HFFc6 (cell line): ENCODE measurements at regions not wholly inside any gene's neighbourhood (a gene's known extent, or its start where the extent isn't known, plus 50 kb on each side); places are given as distances from the start of the nearest gene placed in this dataset.
"Not testable (repeated sequence)": the region's sequence is repeated elsewhere in the genome, so short reads cannot be mapped to it uniquely, and the experiment has no call there.

Experiments
- DNase-seq: peaks from one replicate; pipeline ENCODE4 v3.0.0-alpha.2; 2018
- H3K27ac Mint-ChIP-seq: 2 replicates; pipeline ENCODE4 v1.8.0; 2020; ENCODE audit warnings: mild to moderate bottlenecking, mixed read lengths
- H3K27me3 Mint-ChIP-seq: 2 replicates; pipeline ENCODE4 v1.8.0; 2021; ENCODE audit warnings: mild to moderate bottlenecking, moderate library complexity, mixed read lengths; ENCODE audit not compliant: insufficient read depth
- H3K36me3 Mint-ChIP-seq: 2 replicates; pipeline ENCODE4 v1.8.0; 2021; ENCODE audit warnings: low read depth, mixed read lengths
- H3K4me1 Mint-ChIP-seq: 2 replicates; pipeline ENCODE4 v1.8.0; 2020; ENCODE audit warnings: low read depth, mixed read lengths
- H3K4me3 Mint-ChIP-seq: 2 replicates; pipeline ENCODE4 v1.8.0; 2020; ENCODE audit warnings: mild to moderate bottlenecking, moderate library complexity, mixed read lengths
- H3K9me3 Mint-ChIP-seq: 2 replicates; pipeline ENCODE4 v1.8.0; 2020; ENCODE audit warnings: mild to moderate bottlenecking, mixed read lengths
- CTCF ChIP-seq: fragments of 200-600 bp; sonication (generic); IDR thresholded peaks from 2 replicates; pipeline ENCODE4 v1.5.0; 2021; ENCODE audit warnings: antibody characterized with exemption, mild to moderate bottlenecking

- no peak overlapping the region for H3K4me3 Mint-ChIP-seq
- no peak overlapping the region for H3K27ac Mint-ChIP-seq
- H3K27me3 Mint-ChIP-seq, result peaks cover 4% of the 10 kb centered on the region
- no peaks in the 10 kb centered on the region; the same call in 1 of the 2 replicates for H3K36me3 Mint-ChIP-seq
- peaks cover 30% of the 10 kb centered on the region for H3K4me1 Mint-ChIP-seq
- DNase-seq, result no peak
- TF ChIP-seq CTCF, result no peak
- H3K9me3 Mint-ChIP-seq, result no peaks in the 10 kb centered on the region
Observed at GRCh38 chr10:77726732-77727131, 89.1 kb upstream of the KCNMA1 start.

- no peak for TF ChIP-seq CTCF
Observed at GRCh38 chr10:77726301-77726700, 88.7 kb upstream of the KCNMA1 start.

GRCh38 chr10:77724820-77725219, 87.2 kb upstream of the KCNMA1 start:
- H3K4me1 Mint-ChIP-seq, result peaks cover 30% of the 10 kb centered on the region
- no peaks in the 10 kb centered on the region for H3K9me3 Mint-ChIP-seq
- no peak for DNase-seq
- no peak overlapping the region for H3K27ac Mint-ChIP-seq
- H3K4me3 Mint-ChIP-seq, result no peak overlapping the region
- H3K27me3 Mint-ChIP-seq, result no peaks in the 10 kb centered on the region
- TF ChIP-seq CTCF, result no peak
- no peaks in the 10 kb centered on the region for H3K36me3 Mint-ChIP-seq

More at GRCh38 chr10:77726301-77726700, 88.7 kb upstream of the KCNMA1 start:
- Mint-ChIP-seq H3K4me3 (no peak overlapping the region), H3K36me3 (no peaks in the 10 kb centered on the region; the same call in 1 of the 2 replicates), H3K27me3 (peaks cover 4% of the 10 kb centered on the region), H3K4me1 (peaks cover 30% of the 10 kb centered on the region), H3K27ac (no peak overlapping the region), H3K9me3 (no peaks in the 10 kb centered on the region)
- no peak for DNase-seq

GRCh38 chr10:77723376-77723775, 85.8 kb upstream of the KCNMA1 start:
- no peak overlapping the region for H3K27ac Mint-ChIP-seq
- DNase-seq, result no peak
- no peak overlapping the region for H3K4me3 Mint-ChIP-seq
- no peak for TF ChIP-seq CTCF
- no peaks in the 10 kb centered on the region for H3K36me3 Mint-ChIP-seq
- peaks cover 41% of the 10 kb centered on the region for H3K4me1 Mint-ChIP-seq
- peaks cover 4% of the 10 kb centered on the region; the same call in 1 of the 2 replicates for H3K27me3 Mint-ChIP-seq
- H3K9me3 Mint-ChIP-seq, result no peaks in the 10 kb centered on the region

GRCh38 chr10:77722956-77723355, 85.3 kb upstream of the KCNMA1 start:
- H3K27ac Mint-ChIP-seq, H3K4me3 Mint-ChIP-seq, H3K9me3 Mint-ChIP-seq, H3K27me3 Mint-ChIP-seq, H3K36me3 Mint-ChIP-seq: not testable (repeated sequence)
- peaks cover 45% of the 10 kb centered on the region for H3K4me1 Mint-ChIP-seq
- peak; percentile 53 for DNase-seq

- no peak for DNase-seq
- Mint-ChIP-seq H3K4me3 (no peak overlapping the region), H3K9me3 (no peaks in the 10 kb centered on the region), H3K4me1 (peaks cover 50% of the 10 kb centered on the region), H3K36me3 (no peaks in the 10 kb centered on the region), H3K27ac (no peak overlapping the region), H3K27me3 (peaks cover 4% of the 10 kb centered on the region; the same call in 1 of the 2 replicates)
- TF ChIP-seq CTCF, result no peak
Observed at GRCh38 chr10:77721815-77722214, 84.2 kb upstream of the KCNMA1 start.
